Fibroblast of skin of right biceps (primary cell): ENCODE measurements at regions not wholly inside any gene's neighbourhood (a gene's known extent, or its start where the extent isn't known, plus 50 kb on each side); places are given as distances from the start of the nearest gene placed in this dataset.
"Not testable (repeated sequence)": the region's sequence is repeated elsewhere in the genome, so short reads cannot be mapped to it uniquely, and the experiment has no call there.

ENCODE experiments used
- DNase-seq: peaks from one replicate; pipeline ENCODE4 v3.0.0-alpha.2; 2013

DNA sequence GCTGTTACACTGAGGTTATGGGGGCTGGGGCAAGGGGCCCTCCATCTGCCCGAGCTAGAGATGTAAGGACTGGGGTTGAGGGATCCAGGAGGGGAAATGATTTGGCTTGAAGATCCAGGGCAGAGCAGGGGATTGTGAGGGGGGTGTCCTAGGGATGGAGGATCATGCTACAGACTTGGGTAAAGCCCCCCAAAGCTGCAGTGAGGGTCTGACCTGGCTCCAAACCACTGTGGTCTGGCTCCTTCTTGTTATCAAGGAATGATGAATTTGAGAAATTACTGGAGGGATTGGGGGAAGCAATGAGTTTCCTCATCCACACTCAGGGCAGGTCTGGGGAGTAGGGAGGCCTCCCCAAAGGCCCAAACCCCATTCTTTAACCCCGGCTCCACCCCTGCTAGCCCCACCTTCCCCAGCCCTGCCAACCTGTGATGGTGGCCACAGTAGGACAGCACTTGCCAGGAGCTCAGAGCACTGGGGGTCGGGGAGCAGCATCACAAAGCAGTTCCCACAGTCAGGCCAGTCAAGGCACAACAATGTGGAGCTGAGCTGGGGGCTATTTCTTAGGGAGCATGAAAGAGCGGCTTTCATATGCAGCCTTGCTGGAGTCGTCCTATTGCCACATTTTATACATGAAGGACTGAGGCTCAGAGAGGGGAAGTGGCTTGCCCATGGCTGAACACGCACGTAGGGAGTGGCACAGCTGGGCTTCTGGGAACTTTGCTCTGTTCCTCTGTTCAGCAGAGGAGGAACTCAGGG is 165.5 kb downstream of the EFNB1 start:
- DNase-seq = no peak

DNA sequence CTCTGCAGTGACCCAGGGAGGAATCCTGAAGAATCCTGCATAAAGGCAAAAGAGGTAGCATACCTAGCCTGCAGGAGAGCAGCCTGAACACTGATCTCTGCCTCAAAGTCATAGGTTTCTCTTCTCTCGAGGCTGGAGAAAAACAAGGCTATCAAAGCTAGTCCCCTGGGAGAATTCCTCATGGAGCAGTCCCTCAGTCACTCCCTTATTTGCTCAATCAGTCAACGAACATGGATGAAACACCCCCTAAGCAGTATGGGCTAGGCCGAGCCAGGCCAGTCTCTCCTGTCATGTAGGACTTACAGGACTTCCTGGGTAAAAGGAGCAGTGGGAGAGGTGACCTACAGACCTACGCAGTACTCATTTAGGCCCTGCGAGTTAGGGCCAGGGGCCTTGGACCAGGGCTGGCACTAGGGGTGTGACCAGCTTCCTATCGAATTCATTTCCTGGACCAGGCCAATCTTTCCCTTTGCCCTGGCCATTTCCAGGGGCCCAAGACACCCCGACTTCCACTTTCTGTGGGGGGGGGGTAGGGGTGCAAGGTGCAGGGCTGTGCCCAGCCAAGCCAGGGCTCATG is 164.1 kb downstream of the EFNB1 start:
- no peak for DNase-seq

DNA sequence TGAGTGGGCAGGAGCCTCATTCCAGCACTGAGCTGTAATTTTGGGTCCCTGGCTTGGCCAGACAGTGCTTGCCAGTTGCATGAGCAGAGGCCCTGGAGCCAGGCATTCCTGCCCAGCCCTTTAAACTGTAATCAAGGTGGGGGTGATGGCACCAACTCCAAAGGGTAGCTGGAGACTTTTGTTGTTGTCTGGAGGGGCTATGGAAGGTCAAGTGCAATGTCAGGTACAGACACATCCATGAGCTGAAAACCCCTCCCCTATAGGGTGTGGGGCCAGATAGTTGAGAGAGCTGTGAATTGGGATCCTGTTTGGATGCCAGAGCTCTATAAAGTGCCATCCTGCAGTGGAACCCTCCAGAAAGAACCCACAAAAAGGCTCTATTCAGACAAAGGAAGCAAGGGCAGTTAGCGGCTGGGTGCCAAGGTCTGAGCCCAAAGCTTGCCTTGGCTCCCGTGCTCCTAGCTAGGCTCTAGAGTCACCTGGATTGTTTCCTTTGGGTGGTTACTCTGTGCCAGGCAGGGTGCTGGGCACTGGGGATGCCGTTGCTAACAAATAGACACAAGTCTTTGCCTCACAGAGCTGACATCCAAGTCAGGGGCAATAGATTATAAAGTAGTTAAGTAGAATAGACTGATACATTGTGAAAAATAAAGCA is 163.0 kb downstream of the EFNB1 start:
- no peak for DNase-seq

DNA sequence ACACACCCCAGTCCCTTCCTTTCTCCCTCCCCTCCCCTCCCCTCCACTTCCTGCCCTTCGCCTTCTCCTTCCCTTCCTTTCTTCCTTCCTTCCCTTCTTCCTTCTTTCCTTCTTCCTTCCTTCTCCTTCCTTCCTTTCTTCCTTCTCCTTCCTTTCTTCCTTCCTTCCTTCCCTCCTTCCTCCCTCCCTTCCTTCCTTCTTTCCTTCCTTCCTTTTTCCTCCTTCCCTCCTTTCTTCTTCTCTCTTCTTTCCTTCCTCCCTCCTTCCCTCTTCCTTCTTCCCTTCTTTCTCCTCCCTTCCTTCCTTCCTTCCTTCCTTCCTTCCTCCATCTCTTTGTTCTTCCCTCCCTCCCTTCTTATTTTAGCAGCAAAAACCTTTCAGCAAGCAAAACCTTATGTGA is 162.1 kb downstream of the EFNB1 start:
- DNase-seq = no peak

DNA sequence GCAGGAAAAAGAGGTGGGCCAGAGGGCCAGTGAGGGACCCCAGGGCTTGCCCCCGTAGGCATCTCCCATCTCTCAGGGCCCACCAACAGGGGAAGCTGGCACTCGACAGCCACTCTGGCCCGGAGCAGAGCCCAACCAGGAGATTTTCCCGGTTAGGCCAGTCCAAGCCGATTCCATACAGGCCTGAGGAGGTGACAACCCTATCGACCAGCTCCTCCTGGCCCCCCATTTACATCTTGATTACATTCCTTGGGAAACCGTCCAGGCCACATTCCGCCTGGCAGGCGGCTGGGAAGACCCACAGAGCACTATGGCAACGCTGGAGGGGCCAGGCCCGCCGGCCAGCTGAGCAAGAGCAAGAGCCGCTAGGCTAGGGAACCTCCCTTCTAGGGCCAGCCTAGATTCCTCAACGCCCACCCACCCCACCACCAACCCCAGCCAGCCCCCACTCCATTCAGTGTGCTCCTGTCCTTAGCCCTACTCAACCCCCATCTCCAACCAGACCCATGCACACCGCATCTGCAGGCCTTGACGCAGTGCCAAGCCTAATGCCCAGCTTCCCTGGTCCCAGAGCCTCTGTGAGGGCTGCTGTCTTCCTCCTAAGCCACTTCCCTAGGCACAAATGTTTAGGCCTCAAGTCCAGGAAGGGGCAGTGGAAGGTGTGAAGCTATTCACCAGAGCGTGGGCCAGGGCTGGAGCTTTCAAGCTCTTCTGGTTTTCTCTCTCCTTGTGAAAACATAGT is 161.2 kb downstream of the EFNB1 start:
- peak; percentile 85 for DNase-seq

DNA sequence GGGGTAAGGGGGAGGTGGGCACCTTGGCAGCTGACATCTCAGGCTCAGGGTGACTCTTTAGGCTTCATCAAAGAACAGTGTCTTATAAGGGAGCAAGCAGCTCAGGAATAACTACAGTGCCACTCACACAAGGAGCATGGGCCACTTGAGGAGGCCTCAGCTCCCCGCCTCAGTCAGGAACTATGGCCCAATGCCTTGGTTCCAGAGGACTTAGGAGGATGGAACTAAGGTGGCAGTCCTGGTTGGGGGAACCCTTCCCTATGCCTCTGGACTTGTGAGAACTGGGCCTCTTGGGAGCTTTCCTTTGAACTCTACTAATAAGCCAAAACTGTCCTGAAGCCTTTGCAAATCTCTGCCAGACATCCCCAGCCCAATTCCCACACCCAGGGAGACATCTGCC is 160.6 kb downstream of the EFNB1 start:
- no peak for DNase-seq

GRCh38 chrX:68988865-68989264 is 160.0 kb downstream of the EFNB1 start:
- DNase-seq = no peak

DNA sequence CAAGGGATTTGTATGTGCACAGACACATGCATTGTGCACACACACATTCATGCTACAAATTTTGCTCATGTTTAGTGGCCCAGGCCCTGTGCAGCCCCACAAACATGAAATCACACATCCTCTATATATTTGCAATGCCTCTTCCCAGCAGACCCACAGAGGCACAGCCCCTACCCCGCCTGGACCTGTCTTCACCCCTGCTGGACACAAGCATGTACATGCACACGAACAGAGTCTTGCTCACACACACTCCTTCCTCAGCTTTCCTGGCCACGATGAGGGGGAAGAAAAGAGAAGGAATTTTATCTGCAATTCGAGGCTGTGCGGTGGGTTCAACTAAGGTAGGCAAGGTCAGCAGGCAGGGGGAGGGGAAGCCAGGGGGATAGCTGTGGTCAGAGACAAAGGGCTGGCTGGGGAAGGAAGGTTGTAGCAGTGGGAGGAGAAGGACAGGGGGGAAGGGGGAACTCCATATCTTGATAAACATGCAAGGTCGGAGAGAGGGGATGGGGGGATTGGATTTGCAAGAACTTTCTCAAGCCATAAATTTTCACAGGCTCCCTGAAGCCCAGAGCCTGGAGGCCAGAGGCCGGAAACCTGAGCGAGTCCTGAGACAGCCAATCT is 156.4 kb downstream of the EFNB1 start:
- DNase-seq = no peak

- no peak for DNase-seq
These were observed 154.4 kb downstream of the EFNB1 start for GRCh38 chrX:68983004-68983857.

DNA sequence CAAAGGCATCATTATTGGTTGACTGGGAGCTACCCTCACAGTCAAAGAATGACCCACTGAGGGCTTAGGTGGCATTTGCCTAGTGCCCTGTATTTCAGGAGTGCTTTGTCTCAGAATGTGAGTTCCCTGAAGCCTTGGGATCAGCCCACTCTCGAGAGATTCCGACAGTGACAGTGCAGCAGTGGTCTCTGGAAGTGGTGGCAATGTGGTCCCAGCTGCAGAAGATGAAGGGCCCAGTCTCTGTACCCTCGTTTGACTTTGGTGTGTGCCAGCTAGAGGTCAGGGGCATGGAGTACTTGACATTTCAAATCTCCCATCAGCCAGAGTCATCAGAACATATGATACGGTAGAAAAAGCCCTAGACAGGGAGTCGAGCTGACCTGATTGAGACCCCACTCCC is 153.7 kb downstream of the EFNB1 start:
- no peak for DNase-seq

- no peak for DNase-seq
These were observed 152.2 kb downstream of the EFNB1 start for GRCh38 chrX:68980906-68981616.

GRCh38 chrX:68978655-68979054 is 149.8 kb downstream of the EFNB1 start:
- no peak for DNase-seq

DNA sequence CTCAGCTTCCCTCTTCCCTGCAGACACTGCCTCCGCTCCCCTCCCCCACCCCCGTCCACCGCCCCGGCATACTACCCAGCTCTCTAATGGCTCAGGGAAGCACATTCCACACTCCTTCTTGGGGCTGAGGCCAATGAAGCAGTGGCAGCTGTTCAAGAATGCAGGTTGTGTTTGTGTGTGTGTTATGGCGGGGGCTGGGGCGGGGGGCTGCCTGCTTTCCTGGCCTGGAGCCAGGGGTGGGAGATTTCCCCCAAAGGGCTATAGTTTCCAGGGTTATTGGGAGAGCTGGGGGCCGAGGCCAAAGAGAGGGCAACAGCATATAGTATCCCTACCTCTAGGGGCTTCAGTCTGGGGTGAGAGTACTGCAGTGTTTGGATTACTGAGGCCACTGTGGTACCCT is 149.4 kb downstream of the EFNB1 start:
- peak; percentile 80 for DNase-seq

DNA sequence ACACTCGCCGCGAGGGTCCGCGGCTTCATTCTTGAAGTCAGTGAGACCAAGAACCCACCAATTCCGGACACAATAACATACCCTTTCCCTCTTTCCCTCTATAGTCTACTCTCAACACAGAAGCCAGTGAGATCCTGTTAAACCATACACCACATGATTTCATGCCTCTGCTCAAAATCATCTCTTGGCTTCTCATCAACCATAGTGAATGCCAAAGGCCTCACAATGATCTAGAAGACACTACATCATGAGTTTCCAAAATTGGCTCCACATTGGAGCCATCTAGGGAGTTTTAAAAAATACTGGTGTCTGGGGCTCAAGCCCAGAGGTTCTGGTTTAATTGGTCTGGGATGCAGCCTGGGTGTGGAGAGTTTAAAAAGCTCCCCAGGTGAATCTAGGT is 124.5 kb downstream of the EFNB1 start:
- no peak for DNase-seq

- not testable (repeated sequence) for DNase-seq
These were observed 123.3 kb downstream of the EFNB1 start for GRCh38 chrX:68951942-68952619.

DNA sequence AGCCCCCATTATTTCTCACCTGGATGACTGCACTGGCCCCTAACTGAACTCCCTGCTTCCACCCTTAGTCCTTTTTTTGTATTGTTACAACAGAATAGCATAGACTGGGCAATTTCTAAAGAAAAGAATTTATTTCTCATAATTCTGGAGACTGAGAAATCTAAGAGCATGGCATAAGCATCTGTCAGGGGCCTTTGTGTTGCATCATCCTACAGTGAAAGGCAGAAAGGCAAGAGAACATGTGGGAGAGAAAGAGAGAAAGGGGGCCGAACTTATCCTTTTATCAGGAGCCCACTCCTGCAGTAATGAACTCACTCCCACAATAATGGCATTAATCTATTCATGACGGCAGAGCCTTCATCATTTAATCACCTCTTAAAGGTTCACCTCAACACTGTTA is 122.1 kb downstream of the EFNB1 start:
- DNase-seq = no peak

DNA sequence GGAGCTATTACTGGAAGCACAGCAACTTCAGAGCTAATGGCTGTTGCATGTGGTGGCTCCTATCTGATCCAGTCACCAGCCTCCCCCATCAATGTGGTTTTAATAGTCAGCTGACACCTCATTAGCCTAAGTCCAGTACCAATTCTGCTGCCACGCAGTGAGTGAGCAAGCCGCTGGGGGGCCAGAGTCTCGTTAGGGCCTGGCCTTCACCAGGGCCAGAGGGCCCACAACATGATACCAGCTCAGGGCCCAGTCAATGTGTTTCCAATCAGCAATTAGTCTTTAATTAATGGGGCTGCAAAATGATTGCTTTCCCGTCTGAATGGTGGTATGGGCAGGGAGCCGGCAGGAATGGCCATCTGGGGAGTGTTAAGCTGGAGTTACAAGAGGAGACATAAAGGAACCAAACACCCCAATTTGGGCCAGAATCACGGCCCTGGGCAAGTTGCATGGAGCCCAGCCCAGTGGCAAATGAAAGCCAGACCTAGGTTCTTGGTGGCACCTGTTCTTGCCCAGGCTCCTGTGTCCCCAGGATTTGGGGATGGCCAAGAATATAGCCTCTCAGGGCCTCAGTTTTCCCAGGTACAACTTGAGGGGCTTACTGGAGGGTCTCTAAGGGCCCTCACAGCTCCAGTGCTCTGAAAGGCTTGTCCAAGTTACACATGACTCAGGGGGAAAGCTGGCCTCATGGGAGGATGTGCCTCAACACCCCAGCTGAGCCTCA is 119.2 kb downstream of the EFNB1 start:
- peak; percentile 56 for DNase-seq

GRCh38 chrX:68945603-68946228 is 116.9 kb downstream of the EFNB1 start:
- peak; percentile 61 for DNase-seq

DNA sequence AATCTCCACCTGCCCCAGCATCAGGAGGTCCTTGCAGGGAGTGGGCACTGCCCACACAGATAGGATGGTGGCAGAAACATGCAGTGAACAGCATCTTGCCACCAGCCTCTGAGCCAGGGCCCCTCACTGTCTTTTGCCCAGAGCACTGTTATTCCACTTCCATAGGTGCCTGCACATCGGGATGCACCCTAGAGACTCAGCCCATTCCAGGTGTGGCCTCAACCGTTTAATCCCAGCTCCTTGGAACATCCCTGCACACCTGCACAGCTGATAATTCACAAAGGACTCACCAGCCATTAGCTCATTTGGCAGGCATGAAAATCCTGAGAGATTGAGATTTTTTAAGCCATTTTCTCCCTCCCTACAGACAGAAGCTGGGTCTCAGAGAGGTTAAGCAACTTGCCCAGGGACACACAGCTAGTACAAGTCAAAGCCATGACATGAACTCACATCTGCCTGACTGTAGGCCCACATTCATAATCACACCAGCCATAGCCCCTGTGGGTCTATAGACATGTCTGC is 116.3 kb downstream of the EFNB1 start:
- DNase-seq = no peak
